ENCODE measurements at regions not wholly inside any gene's neighbourhood (a gene's known extent, or its start where the extent isn't known, plus 50 kb on each side); places are given as distances from the start of the nearest gene placed in this dataset.
A peak's percentile ranks its signal among the peaks of the same experiment; 100 is the strongest.

GRCh38 chr15:36347272-36347858, 232.1 kb upstream of the CDIN1 start:
- DNase-seq (ENCODE audit: low read depth in 2 of 2) = no peak

- DNase-seq (ENCODE audit: low read depth in 2 of 2) = no peak
These were observed 223.0 kb upstream of the CDIN1 start for GRCh38 chr15:36356466-36356865.

- DNase-seq (ENCODE audit: low read depth in 2 of 2) = peak; percentile 98
These were observed 222.3 kb upstream of the CDIN1 start for GRCh38 chr15:36356978-36357601.

- DNase-seq (ENCODE audit: low read depth in 2 of 2) = peak; percentile 73 to 75
These were observed 221.3 kb upstream of the CDIN1 start for GRCh38 chr15:36358094-36358493.

- DNase-seq (ENCODE audit: low read depth in 2 of 2) = no peak
These were observed 220.9 kb upstream of the CDIN1 start for GRCh38 chr15:36358523-36358922.

GRCh38 chr15:36359286-36359685, 220.1 kb upstream of the CDIN1 start:
- DNase-seq (ENCODE audit: low read depth in 2 of 2) = no peak

- DNase-seq (ENCODE audit: low read depth in 2 of 2) = no peak
These were observed 218.0 kb upstream of the CDIN1 start for GRCh38 chr15:36361351-36361870.

GRCh38 chr15:36362509-36362915, 216.9 kb upstream of the CDIN1 start:
- peak; percentile 60 to 64 for DNase-seq (ENCODE audit: low read depth in 2 of 2)

- DNase-seq (ENCODE audit: low read depth in 2 of 2) = peak; percentile 76 to 78
These were observed 216.1 kb upstream of the CDIN1 start for GRCh38 chr15:36363335-36363734.

GRCh38 chr15:36364377-36364776, 215.0 kb upstream of the CDIN1 start:
- DNase-seq (ENCODE audit: low read depth in 2 of 2) = no peak

GRCh38 chr15:36365963-36366362, 213.5 kb upstream of the CDIN1 start:
- no peak for DNase-seq (ENCODE audit: low read depth in 2 of 2)

GRCh38 chr15:36370051-36370730, 209.2 kb upstream of the CDIN1 start:
- no peak for DNase-seq (ENCODE audit: low read depth in 2 of 2)

GRCh38 chr15:36370731-36371112, 208.7 kb upstream of the CDIN1 start:
- peak; percentile 88 to 89 for DNase-seq (ENCODE audit: low read depth in 2 of 2)

GRCh38 chr15:36371509-36371908, 207.9 kb upstream of the CDIN1 start:
- DNase-seq (ENCODE audit: low read depth in 2 of 2) = no peak

GRCh38 chr15:36372968-36373367, 206.5 kb upstream of the CDIN1 start:
- no peak for DNase-seq (ENCODE audit: low read depth in 2 of 2)

- no peak for DNase-seq (ENCODE audit: low read depth in 2 of 2)
These were observed 205.9 kb upstream of the CDIN1 start for GRCh38 chr15:36373550-36373949.

- DNase-seq (ENCODE audit: low read depth in 2 of 2) = no peak
These were observed 190.3 kb upstream of the CDIN1 start for GRCh38 chr15:36389107-36389506.

GRCh38 chr15:36390491-36390890, 188.9 kb upstream of the CDIN1 start:
- DNase-seq (ENCODE audit: low read depth in 2 of 2) = no peak

GRCh38 chr15:36392676-36393266, 186.7 kb upstream of the CDIN1 start:
- no peak for DNase-seq (ENCODE audit: low read depth in 2 of 2)

- no peak for DNase-seq (ENCODE audit: low read depth in 2 of 2)
These were observed 181.2 kb upstream of the CDIN1 start for GRCh38 chr15:36398212-36398611.

- no peak for DNase-seq (ENCODE audit: low read depth in 2 of 2)
These were observed 180.2 kb upstream of the CDIN1 start for GRCh38 chr15:36399276-36399675.

- DNase-seq (ENCODE audit: low read depth in 2 of 2) = no peak
These were observed 178.4 kb upstream of the CDIN1 start for GRCh38 chr15:36400936-36401585.

All from fibroblast of skin of left quadriceps (primary cell).